ENCODE measurements at regions not wholly inside any gene's neighbourhood (a gene's known extent, or its start where the extent isn't known, plus 50 kb on each side); places are given as distances from the start of the nearest gene placed in this dataset.

DNA sequence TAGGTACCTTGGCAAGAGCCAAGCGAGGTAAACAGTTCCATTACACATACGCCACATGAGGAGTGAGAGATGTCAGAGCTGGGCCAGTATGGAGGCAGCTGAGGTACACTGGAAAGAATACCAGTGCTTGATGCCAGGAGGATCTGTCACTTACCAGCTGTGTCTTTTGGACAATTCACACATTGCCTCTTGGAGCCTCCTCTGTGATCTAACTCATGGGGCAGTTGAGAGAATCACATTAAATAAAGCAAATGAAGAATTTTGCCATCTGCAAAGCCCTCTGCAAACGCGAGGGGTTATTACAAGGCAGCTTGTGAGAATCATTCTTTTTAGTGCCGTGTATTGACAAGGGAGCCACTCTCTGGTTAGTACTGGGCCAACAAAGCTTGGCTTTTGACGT lies 429.7 kb upstream of the KLF4 start:
- ChIA-PET CTCF (interaction anchor here (0.5 to 0.6 kb wide), 2 partner anchors 25 to 366 kb away, joined by 3 read pairs; no protein-coding TSS in a partner anchor), POLR2A (ENCODE audit: low non-redundant PET) (interaction anchor here (0.7 kb wide), 1 partner anchor 9 kb away, joined by 3 read pairs; no protein-coding TSS in a partner anchor)
- TF ChIP-seq, protein P1, sequence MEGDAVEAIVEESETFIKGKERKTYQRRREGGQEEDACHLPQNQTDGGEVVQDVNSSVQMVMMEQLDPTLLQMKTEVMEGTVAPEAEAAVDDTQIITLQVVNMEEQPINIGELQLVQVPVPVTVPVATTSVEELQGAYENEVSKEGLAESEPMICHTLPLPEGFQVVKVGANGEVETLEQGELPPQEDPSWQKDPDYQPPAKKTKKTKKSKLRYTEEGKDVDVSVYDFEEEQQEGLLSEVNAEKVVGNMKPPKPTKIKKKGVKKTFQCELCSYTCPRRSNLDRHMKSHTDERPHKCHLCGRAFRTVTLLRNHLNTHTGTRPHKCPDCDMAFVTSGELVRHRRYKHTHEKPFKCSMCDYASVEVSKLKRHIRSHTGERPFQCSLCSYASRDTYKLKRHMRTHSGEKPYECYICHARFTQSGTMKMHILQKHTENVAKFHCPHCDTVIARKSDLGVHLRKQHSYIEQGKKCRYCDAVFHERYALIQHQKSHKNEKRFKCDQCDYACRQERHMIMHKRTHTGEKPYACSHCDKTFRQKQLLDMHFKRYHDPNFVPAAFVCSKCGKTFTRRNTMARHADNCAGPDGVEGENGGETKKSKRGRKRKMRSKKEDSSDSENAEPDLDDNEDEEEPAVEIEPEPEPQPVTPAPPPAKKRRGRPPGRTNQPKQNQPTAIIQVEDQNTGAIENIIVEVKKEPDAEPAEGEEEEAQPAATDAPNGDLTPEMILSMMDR (conservative IDR thresholded peaks at IDR 0.05; ENCODE audit: low read depth): no peak
- no peak overlapping the region for H3K27ac ChIP-seq
- DNase-seq (ENCODE audit: low spot score): no peak

DNA sequence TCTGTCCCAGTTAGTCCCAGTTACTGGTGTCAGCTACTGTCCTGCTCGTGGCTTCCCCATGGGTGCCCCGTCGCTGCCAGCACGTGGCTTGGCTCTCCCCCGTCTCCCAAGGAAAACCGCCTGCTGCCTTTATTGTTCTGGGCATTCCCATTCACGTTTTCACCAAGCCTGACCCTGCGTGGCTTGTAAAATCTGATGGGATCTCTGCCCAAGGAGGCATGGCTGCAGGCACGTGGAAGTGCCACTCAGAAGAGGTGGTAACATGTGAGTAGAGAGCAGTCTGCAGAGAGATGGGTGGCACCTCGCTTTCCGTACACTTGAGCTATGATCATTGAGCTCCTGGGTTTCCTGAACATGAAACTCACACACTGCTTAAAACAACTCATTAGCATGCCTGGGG lies 429.2 kb upstream of the KLF4 start:
- no peak overlapping the region for H3K27ac ChIP-seq
- CTCF ChIA-PET: no interaction called here
- no peak for DNase-seq (ENCODE audit: low spot score)
- TF ChIP-seq, protein P1 (conservative IDR thresholded peaks at IDR 0.05; ENCODE audit: low read depth): no peak
- POLR2A ChIA-PET (ENCODE audit: low non-redundant PET): interaction anchor here (0.7 kb wide), 1 partner anchor 8 kb away, joined by 3 read pairs; no protein-coding TSS in a partner anchor

- ChIA-PET CTCF (interaction anchor here (0.6 to 0.7 kb wide), 2 partner anchors 120 to 401 kb away, joined by 3 to 4 read pairs; no protein-coding TSS in a partner anchor), POLR2A (ENCODE audit: low non-redundant PET) (no interaction called here)
- TF ChIP-seq, protein P1 (conservative IDR thresholded peaks at IDR 0.05; ENCODE audit: low read depth): no peak
- DNase-seq (ENCODE audit: low spot score): no peak
- no peak overlapping the region for H3K27ac ChIP-seq
These were observed 424.6 kb upstream of the KLF4 start for GRCh38 chr9:107914151-107914550.

GRCh38 chr9:107907715-107908114 lies 418.1 kb upstream of the KLF4 start:
- H3K27ac ChIP-seq: no peak overlapping the region
- CTCF ChIA-PET: interaction anchor here (0.5 kb wide), 1 partner anchor 23 kb away, joined by 4 read pairs; no protein-coding TSS in a partner anchor
- TF ChIP-seq, protein P1 (conservative IDR thresholded peaks at IDR 0.05; ENCODE audit: low read depth): no peak
- DNase-seq (ENCODE audit: low spot score): no peak
- POLR2A ChIA-PET (ENCODE audit: low non-redundant PET): no interaction called here

DNA sequence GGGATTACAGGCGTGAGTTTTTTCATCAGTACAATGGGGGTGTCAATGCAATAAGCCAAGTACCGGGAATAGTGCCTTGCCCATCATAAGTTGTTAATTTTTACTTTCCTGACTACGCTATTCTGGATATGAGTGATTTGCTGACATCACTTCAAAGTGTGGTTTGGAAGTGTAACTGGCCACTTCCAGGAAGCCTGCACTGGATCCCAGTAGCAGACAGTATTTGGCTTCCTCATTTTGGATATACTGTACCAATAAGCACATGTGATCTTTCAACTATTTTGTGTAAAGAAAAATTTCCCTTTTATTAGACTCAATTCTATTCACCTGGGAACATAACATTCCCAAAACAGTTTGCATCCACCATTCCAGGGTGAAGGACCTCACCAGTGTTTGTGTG lies 417.7 kb upstream of the KLF4 start:
- TF ChIP-seq, protein P1 (conservative IDR thresholded peaks at IDR 0.05; ENCODE audit: low read depth): no peak
- CTCF ChIA-PET: no interaction called here
- POLR2A ChIA-PET (ENCODE audit: low non-redundant PET): no interaction called here
- DNase-seq (ENCODE audit: low spot score): no peak
- H3K27ac ChIP-seq: no peak overlapping the region

DNA sequence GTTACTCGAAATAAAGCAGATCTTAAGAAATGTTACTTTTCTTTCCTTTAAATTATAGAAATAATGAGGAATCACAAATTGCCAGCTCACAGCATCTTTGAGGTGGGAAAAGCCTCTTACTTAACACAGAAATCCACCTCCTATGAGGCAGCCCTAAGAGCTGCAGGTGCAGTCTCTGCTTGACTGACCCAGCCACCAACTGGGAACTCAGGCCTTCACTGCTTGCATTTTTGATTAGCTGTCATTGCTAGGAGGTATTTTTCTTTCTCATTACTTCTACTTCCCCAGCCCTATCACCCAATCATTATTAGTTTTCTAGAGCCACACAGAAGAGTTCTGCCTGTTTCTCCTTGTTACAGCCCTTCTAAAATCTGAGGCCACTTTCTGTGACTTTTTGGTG lies 416.5 kb upstream of the KLF4 start:
- ChIA-PET CTCF (no interaction called here), POLR2A (ENCODE audit: low non-redundant PET) (no interaction called here)
- H3K27ac ChIP-seq: no peak overlapping the region
- TF ChIP-seq, protein P1 (conservative IDR thresholded peaks at IDR 0.05; ENCODE audit: low read depth): no peak
- DNase-seq (ENCODE audit: low spot score): no peak
